Gastrocnemius medialis (tissue), 4 donors: ENCODE measurements at regions not wholly inside any gene's neighbourhood (a gene's known extent, or its start where the extent isn't known, plus 50 kb on each side); places are given as distances from the start of the nearest gene placed in this dataset.

Source experiments
- ATAC-seq, 2 donors: fragments of 150-250 bp; one replicate each; pipeline ENCODE4 v1.9.1; 2016
- DNase-seq, 2 donors: peaks; one replicate each; pipeline ENCODE4 v3.0.0-alpha.2; 2019
- H3K27ac ChIP-seq, 4 donors: fragments of 200-600 bp; sonication (generic); 1 replicate in 1 of 4; 2 replicates in 3 of 4; pipeline ENCODE4 v1.5.1; 2016 to 2018; ENCODE audit warnings: mild to moderate bottlenecking in 2 of 4, moderate library complexity in 1 of 4
- H3K27me3 ChIP-seq, 3 donors: fragments of 200-600 bp; sonication (generic) in 2 of 3; 1 replicate in 1 of 3; 2 replicates in 2 of 3; pipeline versions ENCODE4 v1.5.1 to v1.6.0; 2016 to 2019; ENCODE audit warnings: mild to moderate bottlenecking in 1 of 3, moderate library complexity in 1 of 3
- H3K36me3 ChIP-seq, 2 donors: fragments of 200-600 bp; sonication (generic) in 1 of 2; one replicate each; pipeline ENCODE4 v1.5.1; 2017 to 2018
- H3K4me1 ChIP-seq, 2 donors: fragments of 200-600 bp; sonication (generic) in 1 of 2; one replicate each; pipeline ENCODE4 v1.5.1; 2016 to 2017; ENCODE audit warnings: mild to moderate bottlenecking in 2 of 2
- H3K4me3 ChIP-seq, 4 donors: fragments of 200-600 bp; sonication (generic) in 3 of 4; 1 replicate in 1 of 4; 2 replicates in 3 of 4; pipeline ENCODE4 v1.5.1; 2016 to 2019; ENCODE audit warnings: mild to moderate bottlenecking in 2 of 4
- H3K9me3 ChIP-seq, 3 donors: fragments of 200-600 bp; sonication (generic) in 2 of 3; 1 replicate in 1 of 3; 2 replicates in 2 of 3; pipeline ENCODE4 v1.5.1; 2016 to 2019
- POLR2A ChIP-seq, 2 donors: fragments of 450-650 bp; IDR thresholded peaks; one replicate each; pipeline ENCODE4 v1.6.1; 2017; ENCODE audit warnings: antibody characterized with exemption in 2 of 2, mild to moderate bottlenecking in 2 of 2, moderate library complexity in 2 of 2
- in situ Hi-C, 4 donors: fragments of 200-750 bp; cut with MboI; loops; one replicate each; pipeline versions ENCODE4 v1.15.0 to v1.8.0; 2017; ENCODE audit warnings: low sequenced_read_pairs in 4 of 4
- intact Hi-C: fragments of 100-400 bp; cut with DNase I; formaldehyde crosslinking; loops from one replicate; pipeline ENCODE4 v1.15.1; 2023; ENCODE audit warnings: low total_unique reads
- TF ChIP-seq, protein P1 (sequence below), 5 experiments: fragments of 450-650 bp in 3 of 5; fragments of 200-600 bp in 2 of 5; sonication (generic) in 2 of 5; IDR thresholded peaks in 4 of 5; conservative IDR thresholded peaks in 1 of 5; 1 replicate in 4 of 5; 2 replicates in 1 of 5; pipeline ENCODE4 v1.5.1; 2016 to 2019; ENCODE audit warnings: antibody characterized with exemption in 5 of 5, mild to moderate bottlenecking in 3 of 5, moderate library complexity in 3 of 5

DNA sequence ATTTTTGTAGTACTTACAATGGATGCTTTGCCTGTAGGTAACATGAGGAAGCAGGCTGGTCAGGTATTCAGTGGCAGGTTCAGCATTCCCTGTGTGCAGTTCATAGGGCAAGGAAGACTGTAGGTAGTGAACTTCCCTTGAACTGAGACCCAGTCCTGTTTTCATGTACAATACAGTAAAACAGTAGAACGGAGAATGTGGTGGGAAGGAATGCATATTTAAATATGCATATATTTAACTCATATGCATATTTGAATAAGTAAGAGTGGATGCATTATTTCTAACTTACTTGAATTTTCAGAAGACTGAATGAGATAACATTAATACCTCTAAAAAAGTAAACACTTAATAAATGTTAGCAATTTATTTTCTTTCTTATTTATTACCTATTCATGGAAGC, 147.6 kb upstream of the FLRT2 start:
- Histone ChIP-seq H3K27ac (no peak overlapping the region), H3K4me3 (no peak overlapping the region), H3K4me1 (no peaks in the 10 kb centered on the region), H3K36me3 (no peaks in the 10 kb centered on the region), H3K9me3 (no peaks in the 10 kb centered on the region), H3K27me3 (no peaks in the 10 kb centered on the region)
- TF ChIP-seq, protein P1, sequence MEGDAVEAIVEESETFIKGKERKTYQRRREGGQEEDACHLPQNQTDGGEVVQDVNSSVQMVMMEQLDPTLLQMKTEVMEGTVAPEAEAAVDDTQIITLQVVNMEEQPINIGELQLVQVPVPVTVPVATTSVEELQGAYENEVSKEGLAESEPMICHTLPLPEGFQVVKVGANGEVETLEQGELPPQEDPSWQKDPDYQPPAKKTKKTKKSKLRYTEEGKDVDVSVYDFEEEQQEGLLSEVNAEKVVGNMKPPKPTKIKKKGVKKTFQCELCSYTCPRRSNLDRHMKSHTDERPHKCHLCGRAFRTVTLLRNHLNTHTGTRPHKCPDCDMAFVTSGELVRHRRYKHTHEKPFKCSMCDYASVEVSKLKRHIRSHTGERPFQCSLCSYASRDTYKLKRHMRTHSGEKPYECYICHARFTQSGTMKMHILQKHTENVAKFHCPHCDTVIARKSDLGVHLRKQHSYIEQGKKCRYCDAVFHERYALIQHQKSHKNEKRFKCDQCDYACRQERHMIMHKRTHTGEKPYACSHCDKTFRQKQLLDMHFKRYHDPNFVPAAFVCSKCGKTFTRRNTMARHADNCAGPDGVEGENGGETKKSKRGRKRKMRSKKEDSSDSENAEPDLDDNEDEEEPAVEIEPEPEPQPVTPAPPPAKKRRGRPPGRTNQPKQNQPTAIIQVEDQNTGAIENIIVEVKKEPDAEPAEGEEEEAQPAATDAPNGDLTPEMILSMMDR (IDR thresholded peaks at IDR 0.05 in 4 of 5, conservative IDR thresholded peaks at IDR 0.05 in 1 of 5), result no peak
- TF ChIP-seq POLR2A (IDR thresholded peaks at IDR 0.05), result no peak
- intact Hi-C loops (no loop called here), in situ Hi-C loops (no loop called here)
- DNase-seq (no peak), ATAC-seq (no peak)

DNA sequence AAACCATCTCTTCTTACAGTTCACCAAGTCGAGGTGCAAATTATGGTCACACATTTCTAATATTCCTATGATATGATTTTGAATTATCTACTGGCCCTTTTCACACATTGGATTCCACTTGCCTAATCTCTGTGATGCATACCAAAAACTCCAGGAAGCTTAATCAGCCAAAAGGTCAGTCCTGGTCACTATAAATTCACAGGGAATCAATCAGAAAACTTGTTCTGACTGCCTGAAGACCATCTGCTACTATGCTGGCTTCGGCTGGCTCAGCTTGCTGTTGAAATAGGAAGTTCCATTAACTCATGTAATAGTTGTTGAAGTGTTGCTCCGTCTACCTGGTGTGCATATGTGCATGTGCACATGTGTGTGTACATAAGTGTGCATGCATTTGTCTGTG, 142.8 kb upstream of the FLRT2 start:
- Histone ChIP-seq H3K4me1 (no peaks in the 10 kb centered on the region), H3K9me3 (no peaks in the 10 kb centered on the region), H3K36me3 (no peaks in the 10 kb centered on the region), H3K27me3 (no peaks in the 10 kb centered on the region), H3K4me3 (no peak overlapping the region), H3K27ac (no peak overlapping the region)
- TF ChIP-seq, protein P1 (IDR thresholded peaks at IDR 0.05 in 4 of 5, conservative IDR thresholded peaks at IDR 0.05 in 1 of 5), result no peak
- no peak for TF ChIP-seq POLR2A (IDR thresholded peaks at IDR 0.05)
- intact Hi-C loops, result no loop called here
- ATAC-seq (no peak), DNase-seq (no peak)
- in situ Hi-C loops, result no loop called here

GRCh38 chr14:85390236-85390635, 139.7 kb upstream of the FLRT2 start:
- H3K9me3 ChIP-seq, result no peaks in the 10 kb centered on the region
- H3K27ac ChIP-seq, result no peak overlapping the region
- DNase-seq (no peak), ATAC-seq (no peak)
- no peak for TF ChIP-seq POLR2A (IDR thresholded peaks at IDR 0.05)
- TF ChIP-seq, protein P1 (IDR thresholded peaks at IDR 0.05 in 4 of 5, conservative IDR thresholded peaks at IDR 0.05 in 1 of 5), result no peak
- intact Hi-C loops, result no loop called here
- no peaks in the 10 kb centered on the region for H3K36me3 ChIP-seq
- H3K4me3 ChIP-seq, result no peak overlapping the region
- H3K4me1 ChIP-seq, result no peaks in the 10 kb centered on the region
- no peaks in the 10 kb centered on the region for H3K27me3 ChIP-seq
- in situ Hi-C loops, result no loop called here

DNA sequence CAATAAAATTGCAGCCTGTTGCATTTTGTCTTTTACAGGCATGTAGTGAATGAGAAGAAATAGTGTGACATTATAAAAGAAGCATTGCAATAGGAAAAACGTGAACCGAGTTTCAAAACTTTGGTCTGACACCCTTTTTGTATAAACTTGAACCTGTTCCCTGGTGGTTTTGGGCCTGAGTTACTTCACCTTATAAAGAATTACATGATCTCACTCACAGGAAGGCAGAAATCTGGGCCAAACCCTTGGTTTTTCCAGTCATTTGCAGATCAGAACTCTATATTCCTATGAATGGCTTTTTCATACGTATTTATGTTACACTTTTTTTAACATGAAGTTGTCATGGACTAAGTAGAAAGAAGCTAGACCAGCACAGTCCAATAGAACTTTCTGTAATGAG, 138.5 kb upstream of the FLRT2 start:
- in situ Hi-C loops (no loop called here), intact Hi-C loops (no loop called here)
- Histone ChIP-seq H3K9me3 (no peaks in the 10 kb centered on the region), H3K27me3 (no peaks in the 10 kb centered on the region), H3K4me1 (no peaks in the 10 kb centered on the region), H3K27ac (no peak overlapping the region), H3K4me3 (no peak overlapping the region), H3K36me3 (no peaks in the 10 kb centered on the region)
- no peak for TF ChIP-seq POLR2A (IDR thresholded peaks at IDR 0.05)
- TF ChIP-seq, protein P1 (IDR thresholded peaks at IDR 0.05 in 4 of 5, conservative IDR thresholded peaks at IDR 0.05 in 1 of 5), result no peak
- no peak for DNase-seq
- ATAC-seq, result no peak

DNA sequence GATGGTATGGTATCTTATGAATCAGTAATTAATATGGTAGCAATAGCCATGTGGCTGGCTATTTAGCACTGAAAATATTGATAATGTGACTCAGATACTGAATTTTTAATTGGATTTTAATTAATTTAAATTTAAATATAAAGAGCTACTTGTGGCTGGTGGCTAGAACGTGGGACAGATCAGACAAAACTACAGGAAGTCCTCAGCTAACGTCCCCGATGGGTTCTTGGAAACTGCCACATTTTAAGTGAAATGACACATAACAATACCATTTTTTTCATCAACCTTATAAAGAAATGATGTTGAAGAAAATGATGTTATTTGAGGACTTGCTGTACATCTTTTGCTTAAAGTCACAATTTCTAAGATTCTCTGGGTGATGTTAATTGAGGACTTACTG, 138.1 kb upstream of the FLRT2 start:
- Histone ChIP-seq H3K27me3 (no peaks in the 10 kb centered on the region), H3K9me3 (no peaks in the 10 kb centered on the region), H3K4me3 (no peak overlapping the region), H3K36me3 (no peaks in the 10 kb centered on the region), H3K27ac (no peak overlapping the region), H3K4me1 (no peaks in the 10 kb centered on the region)
- ATAC-seq (no peak), DNase-seq (no peak)
- in situ Hi-C loops (no loop called here), intact Hi-C loops (no loop called here)
- TF ChIP-seq POLR2A (IDR thresholded peaks at IDR 0.05), result no peak
- TF ChIP-seq, protein P1 (IDR thresholded peaks at IDR 0.05 in 4 of 5, conservative IDR thresholded peaks at IDR 0.05 in 1 of 5), result no peak
